ENCODE measurements at regions not wholly inside any gene's neighbourhood (a gene's known extent, or its start where the extent isn't known, plus 50 kb on each side); places are given as distances from the start of the nearest gene placed in this dataset.
A peak's percentile ranks its signal among the peaks of the same experiment; 100 is the strongest.

- no peaks in the 10 kb centered on the region for H3K9me3 ChIP-seq (ENCODE audit: low read depth, low read length)
- H3K27ac ChIP-seq (ENCODE audit: low read depth, low read length): peak overlapping the region; percentile 22
- DNase-seq (ENCODE audit: insufficient read length, low spot score, missing footprints): no peak
- no peaks in the 10 kb centered on the region for H3K36me3 ChIP-seq (ENCODE audit: insufficient read depth, low read length)
- peak overlapping the region; percentile 14 for H3K4me2 ChIP-seq (ENCODE audit: insufficient read depth, low read length)
- no peak overlapping the region for H3K4me3 ChIP-seq (ENCODE audit: insufficient read depth, low read length)
- no peaks in the 10 kb centered on the region for H3K79me2 ChIP-seq (ENCODE audit: insufficient read depth, low read length)
- no peaks in the 10 kb centered on the region for H4K20me1 ChIP-seq (ENCODE audit: insufficient read depth, low read length)
- H3K4me1 ChIP-seq (ENCODE audit: insufficient read depth, low read length): peaks cover 37% of the 10 kb centered on the region
- peak overlapping the region; percentile 51 for H2AFZ ChIP-seq (ENCODE audit: low read length)
- H3K27me3 ChIP-seq (ENCODE audit: insufficient read depth, low read length): no peaks in the 10 kb centered on the region
- no peak for TF ChIP-seq CTCF (IDR thresholded peaks at IDR 0.05; ENCODE audit: extremely low read depth, low read depth, low read length)
Measured at GRCh38 chr4:147362938-147363337, 118.0 kb upstream of the EDNRA start.

DNA sequence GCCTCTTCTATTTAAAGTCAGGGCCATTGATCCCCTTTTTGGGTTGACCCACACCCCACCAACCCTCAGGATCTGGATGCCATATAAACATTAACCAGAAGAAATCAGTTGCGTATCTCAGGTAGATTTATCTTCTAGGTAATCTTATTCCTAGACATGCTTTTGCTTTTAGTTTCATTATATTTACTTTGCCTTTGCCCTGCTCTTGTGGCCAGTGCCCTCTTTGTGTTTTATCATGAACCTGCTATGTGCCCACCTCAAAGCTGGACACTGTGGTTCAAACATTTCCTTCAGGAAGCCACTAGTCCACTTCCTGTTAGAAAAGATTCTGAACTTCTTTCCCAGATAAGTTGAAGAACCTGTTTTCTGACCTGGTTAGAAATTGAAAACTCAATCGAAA is 117.4 kb upstream of the EDNRA start:
- no peak overlapping the region for H2AFZ ChIP-seq (ENCODE audit: low read length)
- H3K27ac ChIP-seq (ENCODE audit: low read depth, low read length): no peak overlapping the region
- no peaks in the 10 kb centered on the region for H4K20me1 ChIP-seq (ENCODE audit: insufficient read depth, low read length)
- TF ChIP-seq CTCF (IDR thresholded peaks at IDR 0.05; ENCODE audit: extremely low read depth, low read depth, low read length): no peak
- H3K4me3 ChIP-seq (ENCODE audit: insufficient read depth, low read length): no peak overlapping the region
- no peak for DNase-seq (ENCODE audit: insufficient read length, low spot score, missing footprints)
- H3K9me3 ChIP-seq (ENCODE audit: low read depth, low read length): no peaks in the 10 kb centered on the region
- no peaks in the 10 kb centered on the region for H3K79me2 ChIP-seq (ENCODE audit: insufficient read depth, low read length)
- no peaks in the 10 kb centered on the region for H3K27me3 ChIP-seq (ENCODE audit: insufficient read depth, low read length)
- no peak overlapping the region for H3K4me2 ChIP-seq (ENCODE audit: insufficient read depth, low read length)
- H3K4me1 ChIP-seq (ENCODE audit: insufficient read depth, low read length): peaks cover 37% of the 10 kb centered on the region
- H3K36me3 ChIP-seq (ENCODE audit: insufficient read depth, low read length): no peaks in the 10 kb centered on the region

DNA sequence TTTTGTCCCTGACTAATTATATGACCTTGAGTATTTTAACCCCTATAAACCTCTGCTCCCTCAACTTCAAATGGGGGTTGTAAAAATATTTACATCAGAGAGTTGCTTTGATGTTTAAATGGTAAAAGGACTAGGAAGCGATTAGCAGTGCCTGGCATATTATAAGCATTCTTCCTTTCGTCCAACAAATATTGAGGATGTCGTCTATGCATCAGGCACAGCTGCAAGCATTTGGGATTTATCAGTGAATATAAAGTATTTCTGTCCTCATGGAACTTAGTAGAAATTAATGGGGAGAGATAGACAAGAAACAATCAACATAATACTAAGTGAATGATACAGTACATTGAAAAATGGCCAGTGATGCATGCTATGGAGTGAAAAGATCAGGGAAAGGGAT is 115.5 kb upstream of the EDNRA start:
- no peaks in the 10 kb centered on the region for H3K9me3 ChIP-seq (ENCODE audit: low read depth, low read length)
- H3K4me1 ChIP-seq (ENCODE audit: insufficient read depth, low read length): peaks cover 38% of the 10 kb centered on the region
- DNase-seq (ENCODE audit: insufficient read length, low spot score, missing footprints): no peak
- no peak overlapping the region for H3K4me2 ChIP-seq (ENCODE audit: insufficient read depth, low read length)
- no peaks in the 10 kb centered on the region for H3K79me2 ChIP-seq (ENCODE audit: insufficient read depth, low read length)
- no peaks in the 10 kb centered on the region for H3K36me3 ChIP-seq (ENCODE audit: insufficient read depth, low read length)
- no peak overlapping the region for H3K4me3 ChIP-seq (ENCODE audit: insufficient read depth, low read length)
- no peak overlapping the region for H2AFZ ChIP-seq (ENCODE audit: low read length)
- no peaks in the 10 kb centered on the region for H4K20me1 ChIP-seq (ENCODE audit: insufficient read depth, low read length)
- H3K27ac ChIP-seq (ENCODE audit: low read depth, low read length): no peak overlapping the region
- no peaks in the 10 kb centered on the region for H3K27me3 ChIP-seq (ENCODE audit: insufficient read depth, low read length)
- no peak for TF ChIP-seq CTCF (IDR thresholded peaks at IDR 0.05; ENCODE audit: extremely low read depth, low read depth, low read length)

- H3K4me1 ChIP-seq (ENCODE audit: insufficient read depth, low read length): peaks cover 37% of the 10 kb centered on the region
- no peak for DNase-seq (ENCODE audit: insufficient read length, low spot score, missing footprints)
- no peaks in the 10 kb centered on the region for H3K36me3 ChIP-seq (ENCODE audit: insufficient read depth, low read length)
- H3K4me3 ChIP-seq (ENCODE audit: insufficient read depth, low read length): no peak overlapping the region
- no peaks in the 10 kb centered on the region for H3K9me3 ChIP-seq (ENCODE audit: low read depth, low read length)
- no peak overlapping the region for H2AFZ ChIP-seq (ENCODE audit: low read length)
- H3K79me2 ChIP-seq (ENCODE audit: insufficient read depth, low read length): no peaks in the 10 kb centered on the region
- no peak overlapping the region for H3K4me2 ChIP-seq (ENCODE audit: insufficient read depth, low read length)
- no peaks in the 10 kb centered on the region for H3K27me3 ChIP-seq (ENCODE audit: insufficient read depth, low read length)
- no peak for TF ChIP-seq CTCF (IDR thresholded peaks at IDR 0.05; ENCODE audit: extremely low read depth, low read depth, low read length)
- H3K27ac ChIP-seq (ENCODE audit: low read depth, low read length): no peak overlapping the region
- no peaks in the 10 kb centered on the region for H4K20me1 ChIP-seq (ENCODE audit: insufficient read depth, low read length)
Measured at GRCh38 chr4:147366164-147366563, 114.7 kb upstream of the EDNRA start.
